WERI-Rb-1 (cell line): ENCODE measurements at regions not wholly inside any gene's neighbourhood (a gene's known extent, or its start where the extent isn't known, plus 50 kb on each side); places are given as distances from the start of the nearest gene placed in this dataset.

ENCODE experiments used
- DNase-seq: peaks from one replicate; pipeline ENCODE4 v3.0.0-alpha.2; 2020
- H3K27ac ChIP-seq: fragments of 250-450 bp; sonication (Bioruptor Pico); 2 replicates; pipeline ENCODE4 v1.5.1; 2020; ENCODE audit warnings: mild to moderate bottlenecking, moderate library complexity
- H3K27me3 ChIP-seq: fragments of 250-450 bp; sonication (Bioruptor Pico); 2 replicates; pipeline ENCODE4 v1.5.1; 2021; ENCODE audit warnings: mild to moderate bottlenecking, low read depth, moderate library complexity; ENCODE audit not compliant: insufficient read depth, severe bottlenecking
- H3K36me3 ChIP-seq: fragments of 250-450 bp; sonication (Bioruptor Pico); 2 replicates; pipeline ENCODE4 v1.5.1; 2020; ENCODE audit warnings: mild to moderate bottlenecking, moderate library complexity
- H3K4me3 ChIP-seq: 2 replicates; pipeline ENCODE4 v1.5.1; 2011; ENCODE audit warnings: low read depth, mild to moderate bottlenecking, control low read depth, low read length
- H3K9me3 ChIP-seq: fragments of 250-450 bp; sonication (Bioruptor Pico); 2 replicates; pipeline ENCODE4 v1.5.1; 2021; ENCODE audit warnings: mild to moderate bottlenecking, moderate library complexity; ENCODE audit not compliant: severe bottlenecking
- TF ChIP-seq, protein P1 (sequence below): IDR thresholded peaks from 2 replicates; pipeline ENCODE4 v1.5.1; 2011; ENCODE audit warnings: low read depth, mild to moderate bottlenecking, control low read depth, inconsistent platforms, low read length

DNA sequence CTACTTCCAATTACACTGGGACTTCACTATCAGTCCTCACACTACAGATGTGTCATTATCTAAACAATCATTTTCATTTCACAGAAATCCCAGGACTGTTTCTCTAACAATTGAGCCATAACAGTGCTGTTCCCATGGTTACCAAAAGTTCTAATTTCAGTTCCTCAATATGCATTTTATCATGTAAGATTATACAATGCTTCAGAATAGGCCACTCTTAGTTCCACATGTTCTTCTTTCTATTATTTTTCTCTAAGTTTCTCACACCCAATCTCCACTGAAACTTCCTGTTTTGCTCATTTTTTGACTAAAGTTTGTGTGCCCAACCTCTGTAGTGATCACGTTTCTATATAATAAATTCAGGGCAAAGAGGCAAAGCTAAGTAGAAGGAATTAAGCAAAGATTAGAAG is 185.8 kb downstream of the DUSP6 start:
- H3K4me3 ChIP-seq: no peak overlapping the region
- no peaks in the 10 kb centered on the region for H3K9me3 ChIP-seq
- H3K27ac ChIP-seq: no peak overlapping the region
- H3K27me3 ChIP-seq: no peaks in the 10 kb centered on the region
- DNase-seq: no peak
- no peaks in the 10 kb centered on the region for H3K36me3 ChIP-seq
- TF ChIP-seq, protein P1, sequence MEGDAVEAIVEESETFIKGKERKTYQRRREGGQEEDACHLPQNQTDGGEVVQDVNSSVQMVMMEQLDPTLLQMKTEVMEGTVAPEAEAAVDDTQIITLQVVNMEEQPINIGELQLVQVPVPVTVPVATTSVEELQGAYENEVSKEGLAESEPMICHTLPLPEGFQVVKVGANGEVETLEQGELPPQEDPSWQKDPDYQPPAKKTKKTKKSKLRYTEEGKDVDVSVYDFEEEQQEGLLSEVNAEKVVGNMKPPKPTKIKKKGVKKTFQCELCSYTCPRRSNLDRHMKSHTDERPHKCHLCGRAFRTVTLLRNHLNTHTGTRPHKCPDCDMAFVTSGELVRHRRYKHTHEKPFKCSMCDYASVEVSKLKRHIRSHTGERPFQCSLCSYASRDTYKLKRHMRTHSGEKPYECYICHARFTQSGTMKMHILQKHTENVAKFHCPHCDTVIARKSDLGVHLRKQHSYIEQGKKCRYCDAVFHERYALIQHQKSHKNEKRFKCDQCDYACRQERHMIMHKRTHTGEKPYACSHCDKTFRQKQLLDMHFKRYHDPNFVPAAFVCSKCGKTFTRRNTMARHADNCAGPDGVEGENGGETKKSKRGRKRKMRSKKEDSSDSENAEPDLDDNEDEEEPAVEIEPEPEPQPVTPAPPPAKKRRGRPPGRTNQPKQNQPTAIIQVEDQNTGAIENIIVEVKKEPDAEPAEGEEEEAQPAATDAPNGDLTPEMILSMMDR: no peak

DNA sequence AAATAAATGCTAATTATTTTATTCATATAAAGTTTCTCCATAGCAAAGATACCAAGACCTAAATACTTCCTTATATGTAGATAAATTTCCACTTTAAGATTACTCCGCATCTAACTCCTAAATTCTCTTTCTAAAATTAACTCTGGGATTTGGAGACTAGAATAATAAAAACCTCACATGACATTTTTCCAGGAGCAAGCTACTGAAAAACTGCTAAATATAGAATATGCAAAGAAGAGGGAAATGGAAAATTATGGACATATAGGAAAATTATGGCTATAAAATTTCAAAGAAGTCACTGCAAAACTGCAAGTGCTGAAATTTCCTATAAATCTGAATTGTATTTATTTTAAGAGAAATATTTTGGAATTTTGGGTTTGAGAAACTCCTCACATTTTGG is 186.2 kb downstream of the DUSP6 start:
- H3K4me3 ChIP-seq: no peak overlapping the region
- TF ChIP-seq, protein P1: no peak
- DNase-seq: no peak

DNA sequence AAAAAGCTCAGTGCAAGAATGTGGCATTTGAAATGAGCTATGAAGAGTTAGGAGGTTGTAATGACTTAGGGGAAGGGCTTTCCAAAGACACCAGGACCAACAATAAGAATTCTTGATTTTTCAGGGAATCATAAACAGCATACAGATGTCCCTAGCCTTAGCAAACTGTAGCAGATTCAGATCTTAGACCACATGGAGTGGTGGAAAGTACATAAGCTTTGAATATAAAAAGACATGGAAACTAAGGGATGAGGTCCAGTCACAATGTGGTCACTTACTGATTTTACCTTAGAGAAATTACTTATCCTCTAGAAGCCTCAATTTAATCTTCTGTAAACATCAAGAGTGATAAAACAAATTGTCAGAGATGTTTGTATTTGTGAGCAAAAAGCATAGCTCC is 186.6 kb downstream of the DUSP6 start:
- Histone ChIP-seq H3K36me3 (no peaks in the 10 kb centered on the region), H3K27ac (no peak overlapping the region)
- TF ChIP-seq, protein P1: no peak

More for the DNA sequence above, 186.2 kb downstream of the DUSP6 start:
- Histone ChIP-seq H3K27ac (no peak overlapping the region), H3K36me3 (no peaks in the 10 kb centered on the region), H3K9me3 (no peaks in the 10 kb centered on the region), H3K27me3 (no peaks in the 10 kb centered on the region)

DNA sequence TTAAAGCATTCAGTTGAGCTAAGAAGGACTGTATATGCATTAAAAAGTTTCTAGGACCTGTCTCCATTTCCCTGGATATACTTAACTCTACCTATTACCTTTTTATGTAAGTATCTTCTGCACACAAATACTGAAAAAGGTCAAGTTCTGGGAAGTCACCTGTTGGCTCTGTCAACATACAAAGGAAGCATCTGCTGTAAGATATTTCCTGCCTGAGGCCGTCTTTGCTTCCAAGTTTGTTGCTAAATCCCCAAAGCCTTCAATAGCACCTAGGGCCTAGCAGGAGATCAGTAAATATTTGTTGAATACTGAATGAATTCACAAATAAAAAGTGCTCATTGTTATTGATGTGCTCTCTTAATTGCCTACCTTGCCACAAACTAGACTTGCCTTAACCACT is 188.4 kb downstream of the DUSP6 start:
- TF ChIP-seq, protein P1: no peak
- no peak for DNase-seq
- Histone ChIP-seq H3K36me3 (no peaks in the 10 kb centered on the region), H3K27me3 (no peaks in the 10 kb centered on the region), H3K27ac (no peak overlapping the region), H3K9me3 (no peaks in the 10 kb centered on the region), H3K4me3 (no peak overlapping the region)

More for the DNA sequence above, 186.6 kb downstream of the DUSP6 start:
- no peak for DNase-seq
- Histone ChIP-seq H3K4me3 (no peak overlapping the region), H3K27me3 (no peaks in the 10 kb centered on the region), H3K9me3 (no peaks in the 10 kb centered on the region)

DNA sequence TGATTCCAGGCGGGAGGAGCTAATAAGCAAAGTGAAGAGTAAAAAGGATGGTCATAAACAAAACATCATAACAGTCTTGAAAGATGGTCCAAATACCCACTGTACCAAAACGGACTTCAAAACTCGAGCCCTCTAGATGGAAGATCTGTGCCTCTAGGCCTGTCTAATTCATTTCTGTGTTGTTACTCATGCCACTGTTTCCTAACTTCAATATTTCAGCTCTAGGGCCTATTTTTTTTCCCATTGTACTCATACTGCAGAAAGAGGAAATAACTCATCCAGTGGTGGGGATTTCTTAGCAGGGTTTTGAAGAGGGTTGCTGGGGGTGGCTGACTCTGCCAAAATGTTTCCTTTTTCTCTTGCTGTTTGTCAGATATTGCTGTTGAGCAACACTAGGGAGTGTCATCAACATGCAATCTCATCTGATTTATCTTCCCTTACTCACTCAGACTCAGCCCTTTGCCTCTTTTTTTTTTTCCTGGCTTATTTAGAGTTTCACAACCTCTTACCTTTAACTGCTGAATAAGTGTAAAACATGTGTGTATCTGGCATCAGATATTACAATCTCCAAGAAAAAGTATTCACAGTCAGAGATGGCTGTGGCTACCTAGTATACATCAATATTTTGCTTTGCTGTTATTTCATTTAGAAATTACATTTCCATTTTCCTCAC is 189.6 kb downstream of the DUSP6 start:
- TF ChIP-seq, protein P1: no peak
- H3K9me3 ChIP-seq: no peaks in the 10 kb centered on the region
- no peaks in the 10 kb centered on the region for H3K27me3 ChIP-seq
- H3K27ac ChIP-seq: no peak overlapping the region
- no peak overlapping the region for H3K4me3 ChIP-seq
- no peaks in the 10 kb centered on the region for H3K36me3 ChIP-seq
- no peak for DNase-seq

DNA sequence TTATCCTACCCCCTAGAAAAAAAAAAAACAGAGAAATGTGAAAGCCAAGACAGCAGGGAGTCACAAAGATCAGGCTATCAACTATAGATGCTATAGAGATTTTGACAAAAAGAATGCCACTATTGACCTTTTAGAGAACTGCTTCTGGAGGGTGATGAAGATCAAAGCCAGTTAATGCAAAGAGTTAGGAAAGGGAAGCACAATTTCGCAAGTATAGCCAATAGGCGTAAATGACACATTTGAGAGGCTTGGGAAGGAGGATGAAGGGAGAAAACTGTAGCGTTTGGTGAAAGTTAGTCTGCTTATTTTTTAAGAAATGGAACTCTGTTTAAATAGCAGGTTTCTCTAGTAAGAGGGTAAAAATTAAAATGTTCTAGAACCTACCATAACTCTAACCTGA is 190.7 kb downstream of the DUSP6 start:
- Histone ChIP-seq H3K4me3 (no peak overlapping the region), H3K27me3 (no peaks in the 10 kb centered on the region), H3K36me3 (no peaks in the 10 kb centered on the region), H3K9me3 (no peaks in the 10 kb centered on the region), H3K27ac (no peak overlapping the region)
- DNase-seq: no peak
- TF ChIP-seq, protein P1: no peak
